ENCODE measurements at regions not wholly inside any gene's neighbourhood (a gene's known extent, or its start where the extent isn't known, plus 50 kb on each side); places are given as distances from the start of the nearest gene placed in this dataset.

DNA sequence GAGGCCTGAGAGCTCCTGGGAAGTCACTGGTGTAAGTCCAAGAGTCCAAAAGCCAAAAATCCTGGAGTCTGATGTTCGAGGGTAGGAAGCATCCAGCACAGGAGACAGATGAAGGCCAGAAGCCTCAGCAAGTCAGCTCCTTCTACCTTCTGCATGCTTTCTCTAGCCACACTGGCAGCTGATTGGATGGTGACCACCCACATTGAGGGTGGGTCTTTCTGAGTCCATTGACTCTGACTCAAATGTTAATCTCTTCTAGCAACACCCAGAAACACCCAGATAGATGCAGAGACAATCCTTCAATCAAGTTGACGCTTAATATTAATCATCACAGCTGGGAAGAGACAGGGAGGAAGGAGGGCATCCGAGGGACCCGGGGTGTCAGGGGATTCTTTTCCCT lies 305.8 kb downstream of the AACS start:
- no peak for TF ChIP-seq CTCF (IDR thresholded peaks at IDR 0.05; ENCODE audit: low read length)
- TF ChIP-seq EZH2 (IDR thresholded peaks at IDR 0.05; ENCODE audit: borderline replicate concordance, low read length), result no peak
